Testis (tissue), 2 donors: ENCODE measurements at regions not wholly inside any gene's neighbourhood (a gene's known extent, or its start where the extent isn't known, plus 50 kb on each side); places are given as distances from the start of the nearest gene placed in this dataset.

Experiments
- CTCF ChIP-seq, 3 experiments: fragments of 450-650 bp in 2 of 3; fragments of 200-600 bp in 1 of 3; sonication (generic) in 1 of 3; IDR thresholded peaks; one replicate each; pipeline ENCODE4 v1.5.1; 2016 to 2019; ENCODE audit warnings: antibody characterized with exemption in 3 of 3, mild to moderate bottlenecking in 2 of 3, moderate library complexity in 1 of 3
- POLR2A ChIP-seq: fragments of 450-650 bp; IDR thresholded peaks from one replicate; pipeline ENCODE4 v1.6.1; 2017; ENCODE audit warnings: antibody characterized with exemption, mild to moderate bottlenecking, moderate library complexity

DNA sequence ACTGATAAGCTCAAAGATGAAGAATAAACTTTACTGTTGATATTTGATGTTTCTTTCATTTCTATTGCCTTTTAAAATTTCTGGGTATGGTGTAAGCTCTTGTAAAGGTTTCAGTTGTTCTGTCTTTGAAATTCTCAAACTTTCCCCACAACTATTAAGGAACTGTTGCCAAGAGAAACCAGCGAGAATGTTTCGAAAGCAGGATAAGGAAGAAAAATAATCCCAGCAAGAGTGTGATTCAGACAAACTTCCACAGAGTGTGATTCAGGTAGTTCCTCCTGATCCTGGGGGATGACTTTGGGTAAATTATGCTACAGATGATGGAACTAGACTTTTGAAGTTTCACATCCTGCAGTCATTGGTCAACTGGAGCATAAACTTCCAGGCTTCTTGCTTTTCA lies 632.0 kb downstream of the NSUN3 start:
- TF ChIP-seq POLR2A (no peak), CTCF (IDR thresholded peaks at IDR 0.05) (no peak)
